GM23338 (cell line): ENCODE measurements at regions not wholly inside any gene's neighbourhood (a gene's known extent, or its start where the extent isn't known, plus 50 kb on each side); places are given as distances from the start of the nearest gene placed in this dataset.

ENCODE experiments used
- ATAC-seq: fragments of 200-7000 bp; cut with Tn5 transposase; 3 replicates; pipeline ENCODE4 v1.9.1; 2020
- DNase-seq: peaks from one replicate; pipeline ENCODE4 v3.0.0-alpha.2; 2015; ENCODE audit warnings: low spot score
- H2AFZ ChIP-seq: fragments of 200-600 bp; sonication (generic); 2 replicates; pipeline ENCODE4 v1.8.0; 2016; ENCODE audit warnings: antibody characterized with exemption, mild to moderate bottlenecking, moderate library complexity
- H3F3A ChIP-seq: fragments of 200-600 bp; sonication (generic); replicated peaks from 2 replicates; pipeline ENCODE4 v1.8.0; 2017; ENCODE audit warnings: antibody characterized with exemption, mixed run types, low read depth
- H3K27ac ChIP-seq: fragments of 200-600 bp; sonication (generic); 2 replicates; pipeline ENCODE4 v1.6.1; 2016; ENCODE audit warnings: low read depth
- H3K27me3 ChIP-seq: fragments of 200-600 bp; sonication (generic); 2 replicates; pipeline ENCODE4 v1.8.0; 2016; ENCODE audit warnings: mild to moderate bottlenecking, mixed run types, moderate library complexity; ENCODE audit not compliant: insufficient read depth
- H3K36me3 ChIP-seq: fragments of 200-600 bp; sonication (generic); 2 replicates; pipeline ENCODE4 v1.8.0; 2016; ENCODE audit warnings: mild to moderate bottlenecking; ENCODE audit not compliant: insufficient read depth
- H3K4me1 ChIP-seq: fragments of 200-600 bp; sonication (generic); 2 replicates; pipeline ENCODE4 v1.8.0; 2016; ENCODE audit warnings: mild to moderate bottlenecking, moderate library complexity; ENCODE audit not compliant: insufficient read depth
- H3K4me2 ChIP-seq: fragments of 200-600 bp; sonication (generic); 2 replicates; pipeline ENCODE4 v1.7.1; 2017; ENCODE audit warnings: mixed run types
- H3K4me3 ChIP-seq: fragments of 200-600 bp; sonication (generic); 2 replicates; pipeline ENCODE4 v1.6.1; 2016; ENCODE audit warnings: mixed run types
- H3K79me2 ChIP-seq: fragments of 200-600 bp; sonication (generic); replicated peaks from 2 replicates; pipeline ENCODE4 v1.8.0; 2017; ENCODE audit warnings: mild to moderate bottlenecking; ENCODE audit not compliant: insufficient read depth
- H3K9me2 ChIP-seq: fragments of 200-600 bp; sonication (generic); 2 replicates; pipeline ENCODE4 v1.8.0; 2017; ENCODE audit not compliant: insufficient read depth
- H4K20me1 ChIP-seq: fragments of 200-600 bp; sonication (generic); replicated peaks from 2 replicates; pipeline ENCODE4 v1.8.0; 2017; ENCODE audit warnings: mild to moderate bottlenecking; ENCODE audit not compliant: insufficient read depth
- H3K27ac Mint-ChIP-seq: 2 replicates; pipeline ENCODE4 v1.8.0; 2020; ENCODE audit warnings: inconsistent platforms, mild to moderate bottlenecking, moderate library complexity, mixed read lengths
- H3K27me3 Mint-ChIP-seq: 3 replicates; pipeline ENCODE4 v1.8.0; 2022; ENCODE audit warnings: low read depth, mild to moderate bottlenecking, moderate library complexity, mixed read lengths, inconsistent platforms; ENCODE audit not compliant: insufficient read depth, poor library complexity
- H3K36me3 Mint-ChIP-seq: 3 replicates; pipeline ENCODE4 v1.8.0; 2021; ENCODE audit warnings: low read depth, mild to moderate bottlenecking, inconsistent platforms, moderate library complexity, mixed read lengths
- H3K4me1 Mint-ChIP-seq: 3 replicates; pipeline ENCODE4 v1.8.0; 2020; ENCODE audit warnings: mild to moderate bottlenecking, inconsistent platforms, mixed read lengths
- H3K4me3 Mint-ChIP-seq: 3 replicates; pipeline ENCODE4 v1.8.0; 2021; ENCODE audit warnings: moderate library complexity, mild to moderate bottlenecking, inconsistent platforms, mixed read lengths
- H3K9me3 Mint-ChIP-seq: 3 replicates; pipeline ENCODE4 v1.8.0; 2020; ENCODE audit warnings: moderate library complexity, mild to moderate bottlenecking, inconsistent platforms, mixed read lengths
- CREB1 ChIP-seq: fragments of 250-450 bp; sonication (Bioruptor Pico); IDR thresholded peaks from 2 replicates; pipeline ENCODE4 v1.5.0; 2020; ENCODE audit warnings: low read depth, mild to moderate bottlenecking, moderate library complexity
- ETS1 ChIP-seq: IDR thresholded peaks from 2 replicates; pipeline ENCODE4 v1.6.1; 2016; ENCODE audit warnings: antibody characterized with exemption
- EZH2 ChIP-seq: fragments of 200-600 bp; sonication (generic); IDR thresholded peaks from one replicate; pipeline ENCODE4 v1.8.0; 2017; ENCODE audit warnings: antibody characterized with exemption, mild to moderate bottlenecking, low read depth; ENCODE audit not compliant: unreplicated experiment
- JUNB ChIP-seq: IDR thresholded peaks from one replicate; pipeline ENCODE4 v1.6.1; 2016; ENCODE audit warnings: antibody characterized with exemption; ENCODE audit not compliant: unreplicated experiment
- NANOG ChIP-seq: IDR thresholded peaks from 2 replicates; pipeline ENCODE4 v1.6.1; 2016; ENCODE audit warnings: antibody characterized with exemption, borderline replicate concordance
- STAT1 ChIP-seq: IDR thresholded peaks from one replicate; pipeline ENCODE4 v1.6.1; 2016; ENCODE audit warnings: antibody characterized with exemption; ENCODE audit not compliant: unreplicated experiment
- ZNF114 ChIP-seq: fragments of 250-450 bp; sonication (Bioruptor Pico); IDR thresholded peaks from 2 replicates; pipeline ENCODE4 v1.5.0; 2020; ENCODE audit warnings: mild to moderate bottlenecking, moderate library complexity
- ZNF331 ChIP-seq: fragments of 250-450 bp; sonication (Bioruptor Pico); IDR thresholded peaks from 2 replicates; pipeline ENCODE4 v1.5.0; 2020; ENCODE audit warnings: low read depth, mild to moderate bottlenecking, moderate library complexity
- ZNF462 ChIP-seq: fragments of 250-450 bp; sonication (Bioruptor Pico); IDR thresholded peaks from 2 replicates; pipeline ENCODE4 v1.5.0; 2020; ENCODE audit warnings: mild to moderate bottlenecking, moderate library complexity

- no peak for TF ChIP-seq ZNF462
- no peak for TF ChIP-seq ETS1
- TF ChIP-seq CREB1 (CRISPR knock-in tag) = no peak
- no peak for TF ChIP-seq EZH2
- TF ChIP-seq STAT1 = no peak
- TF ChIP-seq NANOG = no peak
- no peak for TF ChIP-seq ZNF331
Observed at GRCh38 chr7:96931891-96932290, 73.5 kb upstream of the DLX6 start (continued).

- Histone ChIP-seq H3K27ac (no peak overlapping the region), H3K27me3 (no peaks in the 10 kb centered on the region), H3K4me1 (no peaks in the 10 kb centered on the region), H3K4me3 (no peak overlapping the region), H3K79me2 (no peaks in the 10 kb centered on the region), H3F3A (no peaks in the 10 kb centered on the region), H3K4me2 (no peak overlapping the region), H3K36me3 (no peaks in the 10 kb centered on the region), H4K20me1 (no peaks in the 10 kb centered on the region), H2AFZ (peak overlapping the region; percentile 75; the same call in 1 of the 2 replicates), H3K9me2 (no peaks in the 10 kb centered on the region; the same call in 1 of the 2 replicates)
- no peaks in the 10 kb centered on the region for H3K27me3 Mint-ChIP-seq
- H3K4me3 Mint-ChIP-seq = no peak overlapping the region
- DNase-seq = no peak
- no peaks in the 10 kb centered on the region for H3K36me3 Mint-ChIP-seq
- no peaks in the 10 kb centered on the region for H3K4me1 Mint-ChIP-seq
- no peak overlapping the region for H3K27ac Mint-ChIP-seq
- no peaks in the 10 kb centered on the region for H3K9me3 Mint-ChIP-seq
- ATAC-seq = no peak
- TF ChIP-seq ZNF114 (CRISPR knock-in tag) (no peak), EZH2 (no peak), ZNF331 (no peak), STAT1 (no peak), ETS1 (no peak), JUNB (no peak)
Observed at GRCh38 chr7:96933067-96933645, 72.2 kb upstream of the DLX6 start.
